DND-41 (cell line): ENCODE measurements at regions not wholly inside any gene's neighbourhood (a gene's known extent, or its start where the extent isn't known, plus 50 kb on each side); places are given as distances from the start of the nearest gene placed in this dataset.

Experiments used
- CTCF ChIP-seq: IDR thresholded peaks from 2 replicates; pipeline ENCODE4 v1.5.1; 2012; ENCODE audit warnings: borderline replicate concordance, low read length, moderate library complexity, mild to moderate bottlenecking; ENCODE audit not compliant: poor library complexity, severe bottlenecking; ENCODE audit errors: extremely low read depth
- EZH2 ChIP-seq: IDR thresholded peaks from 3 replicates; pipeline ENCODE4 v1.6.1; 2012; ENCODE audit warnings: borderline replicate concordance, low read depth, mild to moderate bottlenecking, moderate library complexity, low read length, inconsistent platforms; ENCODE audit not compliant: severe bottlenecking

- TF ChIP-seq CTCF (no peak), EZH2 (no peak)
Observed at GRCh38 chr2:41489638-41490037, 558.2 kb upstream of the PKDCC start.
